ENCODE measurements at regions not wholly inside any gene's neighbourhood (a gene's known extent, or its start where the extent isn't known, plus 50 kb on each side); places are given as distances from the start of the nearest gene placed in this dataset.
A peak's percentile ranks its signal among the peaks of the same experiment; 100 is the strongest.
"Not testable (repeated sequence)": the region's sequence is repeated elsewhere in the genome, so short reads cannot be mapped to it uniquely, and the experiment has no call there.

DNA sequence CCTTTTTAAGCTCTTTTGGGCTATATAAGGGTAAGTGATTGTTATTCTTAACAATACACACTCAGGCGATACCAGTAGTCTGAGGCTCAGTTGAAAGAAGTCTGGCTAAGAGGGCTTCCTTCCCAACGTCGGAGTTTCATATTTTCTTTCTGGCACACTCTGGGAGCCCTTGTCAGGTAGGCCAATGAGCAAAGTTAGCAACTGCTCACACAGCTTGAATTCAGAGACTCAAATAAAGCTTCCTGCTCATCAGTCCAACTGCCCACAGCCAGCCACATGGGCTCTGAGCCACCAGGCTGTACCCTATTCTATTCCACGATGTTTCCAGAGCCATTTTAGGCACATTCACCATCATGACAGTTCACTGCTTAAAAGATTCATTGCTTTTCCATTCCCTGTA lies 155.1 kb upstream of the TBL1XR1 start:
- FAIRE-seq (peak; percentile 38), DNase-seq (ENCODE audit: insufficient read length, low spot score) (no peak)
- TF ChIP-seq SPI1 (IDR thresholded peaks at IDR 0.05; ENCODE audit: low read depth, low read length) (no peak), POU2F2 (IDR thresholded peaks at IDR 0.05; ENCODE audit: low read depth, low read length) (no peak), POLR2A (IDR thresholded peaks at IDR 0.05; ENCODE audit: low read depth, low read length) (no peak), POLR2AphosphoS5 (IDR thresholded peaks at IDR 0.05; ENCODE audit: low read depth, low read length) (no peak), TAF1 (IDR thresholded peaks at IDR 0.05; ENCODE audit: low read depth, low read length) (no peak), PAX5 (IDR thresholded peaks at IDR 0.05; ENCODE audit: insufficient read depth, low read length, severe bottlenecking) (no peak)

DNA sequence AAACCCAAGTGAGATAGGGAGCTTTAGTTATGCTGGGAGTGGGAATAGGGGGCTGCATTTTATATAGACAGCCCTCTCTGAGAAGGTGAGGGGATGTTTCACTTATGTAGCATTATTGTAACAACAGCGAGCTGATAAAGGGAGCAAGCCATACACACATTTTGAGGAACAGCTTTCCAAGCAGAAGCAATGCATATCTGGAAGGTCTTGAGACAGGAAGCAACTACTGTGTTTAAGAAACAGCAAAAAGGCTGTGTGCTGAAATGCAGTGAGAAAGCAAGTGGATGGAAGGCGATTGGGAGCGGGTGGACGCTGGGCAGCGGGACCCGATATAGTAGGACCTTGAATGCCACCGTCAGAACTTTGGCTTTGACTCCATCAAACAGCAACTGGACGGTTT lies 155.9 kb upstream of the TBL1XR1 start:
- DNase-seq (ENCODE audit: insufficient read length, low spot score) (no peak), FAIRE-seq (no peak)
- TF ChIP-seq POLR2A (IDR thresholded peaks at IDR 0.05; ENCODE audit: low read depth, low read length) (no peak), PAX5 (IDR thresholded peaks at IDR 0.05; ENCODE audit: insufficient read depth, low read length, severe bottlenecking) (no peak), SPI1 (IDR thresholded peaks at IDR 0.05; ENCODE audit: low read depth, low read length) (no peak), POLR2AphosphoS5 (IDR thresholded peaks at IDR 0.05; ENCODE audit: low read depth, low read length) (no peak), TAF1 (IDR thresholded peaks at IDR 0.05; ENCODE audit: low read depth, low read length) (no peak), POU2F2 (IDR thresholded peaks at IDR 0.05; ENCODE audit: low read depth, low read length) (no peak)

DNA sequence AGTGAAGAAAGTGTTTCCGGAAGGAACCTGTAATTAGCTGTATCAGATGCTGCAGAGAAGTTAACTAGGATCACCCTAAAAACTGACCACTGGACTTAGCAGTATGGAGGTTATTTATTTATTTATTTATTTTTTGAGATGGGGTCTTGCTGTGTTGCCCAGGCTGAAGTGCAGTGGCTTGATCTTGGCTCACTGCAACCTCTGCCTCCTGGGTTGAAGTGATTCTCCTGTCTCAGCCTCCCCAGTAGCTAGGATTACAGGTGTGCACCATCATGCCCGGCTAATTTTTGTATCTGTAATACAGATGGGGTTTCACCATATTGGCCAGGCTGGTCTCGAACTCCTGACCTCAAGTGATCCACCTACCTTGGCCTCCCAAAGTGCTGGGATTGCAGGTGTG lies 156.6 kb upstream of the TBL1XR1 start:
- not testable (repeated sequence) for FAIRE-seq; DNase-seq (ENCODE audit: insufficient read length, low spot score)

DNA sequence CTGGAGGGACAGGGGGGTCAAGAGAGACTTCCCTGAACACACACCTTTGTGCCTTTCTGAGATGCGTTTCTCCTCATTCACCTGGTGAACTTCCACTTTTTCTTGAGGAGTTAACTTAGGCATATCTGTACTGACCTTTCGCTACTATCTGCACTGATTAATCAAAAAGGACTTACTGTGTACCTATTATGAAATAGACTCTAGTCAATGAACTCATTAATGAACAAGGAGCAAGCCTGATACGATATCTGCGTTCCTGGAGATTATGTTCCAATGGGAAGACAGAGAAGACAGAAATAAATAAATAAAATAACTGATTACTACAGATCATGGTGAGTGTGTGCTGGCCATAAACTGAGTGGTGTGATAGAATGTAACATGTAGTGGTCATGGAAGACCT lies 157.2 kb upstream of the TBL1XR1 start:
- TF ChIP-seq POLR2AphosphoS5 (IDR thresholded peaks at IDR 0.05; ENCODE audit: low read depth, low read length): no peak
- TF ChIP-seq PAX5 (IDR thresholded peaks at IDR 0.05; ENCODE audit: insufficient read depth, low read length, severe bottlenecking): no peak
- no peak for TF ChIP-seq TAF1 (IDR thresholded peaks at IDR 0.05; ENCODE audit: low read depth, low read length)
- TF ChIP-seq POU2F2 (IDR thresholded peaks at IDR 0.05; ENCODE audit: low read depth, low read length): no peak
- no peak for TF ChIP-seq POLR2A (IDR thresholded peaks at IDR 0.05; ENCODE audit: low read depth, low read length)
- no peak for TF ChIP-seq SPI1 (IDR thresholded peaks at IDR 0.05; ENCODE audit: low read depth, low read length)
- FAIRE-seq (no peak), DNase-seq (ENCODE audit: insufficient read length, low spot score) (no peak)

DNA sequence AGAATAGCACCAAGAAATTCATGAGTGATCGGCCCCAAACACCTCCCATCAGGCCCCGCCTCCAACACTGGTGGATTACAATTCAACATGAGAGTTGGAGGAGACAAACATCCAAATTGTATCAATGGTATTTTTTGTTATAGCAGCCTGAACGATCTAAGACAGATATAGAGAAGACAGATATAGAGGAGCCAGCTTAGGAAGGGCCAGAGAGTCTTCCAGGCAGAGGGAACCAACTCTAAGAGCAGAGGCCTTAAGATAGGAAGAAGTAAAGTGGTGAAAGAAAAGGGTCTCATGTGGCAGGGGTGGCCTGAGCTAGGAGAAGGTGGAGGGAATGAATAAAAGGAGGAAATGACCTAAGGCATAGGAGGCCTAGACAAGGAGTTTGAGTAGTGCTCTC lies 158.8 kb upstream of the TBL1XR1 start:
- FAIRE-seq (no peak), DNase-seq (ENCODE audit: insufficient read length, low spot score) (no peak)
- no peak for TF ChIP-seq PAX5 (IDR thresholded peaks at IDR 0.05; ENCODE audit: insufficient read depth, low read length, severe bottlenecking)
- TF ChIP-seq POU2F2 (IDR thresholded peaks at IDR 0.05; ENCODE audit: low read depth, low read length): no peak
- no peak for TF ChIP-seq SPI1 (IDR thresholded peaks at IDR 0.05; ENCODE audit: low read depth, low read length)
- no peak for TF ChIP-seq TAF1 (IDR thresholded peaks at IDR 0.05; ENCODE audit: low read depth, low read length)
- no peak for TF ChIP-seq POLR2AphosphoS5 (IDR thresholded peaks at IDR 0.05; ENCODE audit: low read depth, low read length)
- TF ChIP-seq POLR2A (IDR thresholded peaks at IDR 0.05; ENCODE audit: low read depth, low read length): no peak

DNA sequence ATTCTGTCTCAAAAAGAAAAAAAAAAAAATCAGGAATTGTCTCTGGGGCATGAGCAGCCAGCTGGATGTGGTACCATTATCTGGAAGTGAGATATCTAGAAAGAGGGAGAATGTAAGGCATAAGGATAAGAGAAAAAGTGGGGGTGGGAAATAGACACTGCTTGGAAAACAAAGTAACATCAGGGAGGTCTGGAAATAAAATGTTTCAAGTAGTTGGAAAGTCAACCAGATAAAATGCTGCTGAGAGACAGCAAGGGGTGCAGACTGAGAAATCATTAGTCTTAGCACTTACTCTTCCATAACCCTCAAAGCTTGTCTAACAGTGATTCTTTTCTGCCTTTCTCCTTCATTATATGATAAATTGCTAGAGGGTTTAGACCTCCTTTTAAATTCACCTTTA lies 159.7 kb upstream of the TBL1XR1 start:
- FAIRE-seq (no peak), DNase-seq (ENCODE audit: insufficient read length, low spot score) (no peak)
- TF ChIP-seq POLR2A (IDR thresholded peaks at IDR 0.05; ENCODE audit: low read depth, low read length): no peak
- TF ChIP-seq POU2F2 (IDR thresholded peaks at IDR 0.05; ENCODE audit: low read depth, low read length): no peak
- no peak for TF ChIP-seq PAX5 (IDR thresholded peaks at IDR 0.05; ENCODE audit: insufficient read depth, low read length, severe bottlenecking)
- no peak for TF ChIP-seq POLR2AphosphoS5 (IDR thresholded peaks at IDR 0.05; ENCODE audit: low read depth, low read length)
- no peak for TF ChIP-seq SPI1 (IDR thresholded peaks at IDR 0.05; ENCODE audit: low read depth, low read length)
- no peak for TF ChIP-seq TAF1 (IDR thresholded peaks at IDR 0.05; ENCODE audit: low read depth, low read length)

DNA sequence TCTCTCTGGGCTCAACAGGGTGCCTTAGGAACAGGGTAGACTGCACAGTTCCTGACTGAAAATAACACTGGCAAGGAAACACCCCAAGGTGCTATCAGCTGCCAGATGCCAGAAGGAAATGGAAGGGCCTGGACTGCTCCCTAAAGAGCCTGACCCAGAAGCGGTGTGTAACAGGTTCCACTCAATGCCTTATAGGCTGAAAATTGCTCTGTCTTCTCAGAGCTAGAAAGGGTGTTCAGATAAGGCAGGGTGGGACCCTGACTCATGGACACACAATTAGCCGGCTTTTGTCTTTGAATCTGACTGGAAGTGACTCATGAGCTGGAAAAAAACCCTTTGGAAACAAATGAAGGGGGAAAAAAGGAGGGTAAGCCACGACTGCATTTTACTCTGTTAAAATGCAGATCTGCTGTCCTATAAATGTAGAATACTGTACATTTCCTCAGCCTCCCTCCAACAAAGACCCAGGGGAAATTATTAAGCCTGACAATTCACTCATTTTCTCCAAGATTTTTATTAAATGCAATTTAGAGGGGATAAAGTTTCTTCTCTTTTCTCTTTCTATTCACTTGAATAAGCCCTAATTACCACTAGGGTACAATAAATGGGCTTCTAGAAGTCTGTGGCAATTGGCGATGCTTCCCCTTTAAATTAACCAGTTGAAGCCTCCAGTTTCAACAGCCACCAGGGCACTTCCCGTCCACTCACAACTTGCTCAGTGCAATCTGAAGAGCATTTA lies 160.2 kb upstream of the TBL1XR1 start:
- FAIRE-seq: peak; percentile 57
- TF ChIP-seq SPI1 (IDR thresholded peaks at IDR 0.05; ENCODE audit: low read depth, low read length) (peak; percentile 49), POLR2AphosphoS5 (IDR thresholded peaks at IDR 0.05; ENCODE audit: low read depth, low read length) (no peak), POU2F2 (IDR thresholded peaks at IDR 0.05; ENCODE audit: low read depth, low read length) (no peak), PAX5 (IDR thresholded peaks at IDR 0.05; ENCODE audit: insufficient read depth, low read length, severe bottlenecking) (no peak), POLR2A (IDR thresholded peaks at IDR 0.05; ENCODE audit: low read depth, low read length) (no peak)
- no peak for DNase-seq (ENCODE audit: insufficient read length, low spot score)

DNA sequence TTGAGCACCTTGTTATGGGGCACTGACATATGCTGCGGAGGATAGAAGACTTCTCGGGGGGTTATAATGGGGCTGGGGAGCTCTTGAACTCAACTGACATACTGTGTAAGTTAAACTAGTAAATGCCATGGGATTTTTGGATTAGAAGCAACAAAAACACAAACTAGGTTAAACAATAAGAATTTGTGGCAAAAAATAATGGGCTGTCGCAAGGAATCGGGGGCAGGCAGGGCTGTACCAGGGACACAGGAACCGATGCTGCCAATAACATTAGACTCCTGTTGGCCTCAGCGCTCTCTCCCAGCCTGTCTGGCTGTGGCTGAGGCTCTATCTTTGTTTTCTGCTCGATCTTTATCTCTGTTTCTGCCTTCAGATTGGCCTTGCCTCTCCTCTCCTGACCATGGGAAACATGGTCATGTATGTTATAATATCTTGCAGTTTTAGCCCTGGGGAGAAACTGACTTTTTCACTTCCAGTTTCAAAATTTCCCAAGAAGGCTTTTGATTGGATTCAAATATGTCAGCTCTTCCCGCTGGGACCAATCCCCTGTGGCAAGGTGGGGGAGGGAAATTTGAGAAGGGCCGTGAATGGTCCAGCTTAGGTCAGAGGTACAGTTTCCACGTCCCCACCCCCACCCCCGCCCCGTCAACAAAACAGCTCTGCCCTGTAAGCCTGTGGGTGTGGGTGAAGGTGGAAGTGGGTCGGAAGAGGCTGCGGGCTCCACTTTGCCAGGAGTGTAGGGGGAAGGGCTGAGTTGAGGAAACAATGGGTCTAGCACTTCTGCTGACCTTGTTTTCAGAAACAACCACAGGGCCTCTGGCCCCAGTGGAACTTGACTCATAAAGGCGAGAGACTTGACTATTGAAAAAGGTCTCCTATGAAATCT lies 161.1 kb upstream of the TBL1XR1 start:
- TF ChIP-seq SPI1 (IDR thresholded peaks at IDR 0.05; ENCODE audit: low read depth, low read length): peak; percentile 17; the same call in 1 of the 2 replicates
- no peak for TF ChIP-seq POLR2AphosphoS5 (IDR thresholded peaks at IDR 0.05; ENCODE audit: low read depth, low read length)
- FAIRE-seq (peak; percentile 28), DNase-seq (ENCODE audit: insufficient read length, low spot score) (peak; percentile 35)

DNA sequence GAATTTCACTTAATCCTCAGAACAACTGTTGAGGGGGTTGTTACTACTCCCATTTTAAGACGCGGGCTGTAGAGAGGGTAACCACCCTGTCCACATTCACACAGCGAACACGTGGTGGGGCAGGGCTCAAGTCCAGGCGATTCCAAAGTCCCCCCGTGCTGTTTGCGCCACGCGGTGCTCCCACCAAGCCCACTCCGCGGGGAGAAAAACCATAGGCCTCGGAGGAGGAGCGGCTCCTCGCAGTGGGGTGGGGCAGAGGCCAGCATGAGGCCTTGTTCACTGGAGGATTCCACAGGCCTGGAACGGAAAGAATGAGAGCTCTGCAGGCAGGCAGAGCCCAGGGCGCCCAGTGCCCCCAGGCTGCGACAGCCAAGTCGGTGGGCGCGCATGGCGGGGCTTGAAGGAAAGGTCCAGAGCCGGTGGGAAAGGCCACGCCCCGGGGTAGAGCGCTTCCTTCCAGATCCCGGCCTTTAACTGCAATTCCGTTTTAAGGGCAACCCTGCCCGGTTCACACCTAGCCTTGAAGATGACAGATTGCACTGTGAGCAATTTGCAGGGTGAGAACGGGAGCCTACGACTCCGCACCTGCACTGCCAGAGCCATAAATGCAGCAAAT lies 161.8 kb upstream of the TBL1XR1 start:
- peak; percentile 31 for FAIRE-seq
- TF ChIP-seq PAX5 (IDR thresholded peaks at IDR 0.05; ENCODE audit: insufficient read depth, low read length, severe bottlenecking): no peak
- TF ChIP-seq POLR2AphosphoS5 (IDR thresholded peaks at IDR 0.05; ENCODE audit: low read depth, low read length): no peak
- TF ChIP-seq SPI1 (IDR thresholded peaks at IDR 0.05; ENCODE audit: low read depth, low read length): no peak
- no peak for TF ChIP-seq POLR2A (IDR thresholded peaks at IDR 0.05; ENCODE audit: low read depth, low read length)
- TF ChIP-seq POU2F2 (IDR thresholded peaks at IDR 0.05; ENCODE audit: low read depth, low read length): no peak
- no peak for TF ChIP-seq TAF1 (IDR thresholded peaks at IDR 0.05; ENCODE audit: low read depth, low read length)
- peak; percentile 25 for DNase-seq (ENCODE audit: insufficient read length, low spot score)

Data from GM12891 (cell line).